Inferior parietal cortex (tissue), 1 donor: ENCODE measurements at regions not wholly inside any gene's neighbourhood (a gene's known extent, or its start where the extent isn't known, plus 50 kb on each side); places are given as distances from the start of the nearest gene placed in this dataset.
A peak's percentile ranks its signal among the peaks of the same experiment; 100 is the strongest.
"Not testable (repeated sequence)": the region's sequence is repeated elsewhere in the genome, so short reads cannot be mapped to it uniquely, and the experiment has no call there.

Experiments
- DNase-seq: peaks from one replicate; pipeline ENCODE4 v3.0.0-alpha.2; 2016; ENCODE audit errors: extremely low spot score

DNA sequence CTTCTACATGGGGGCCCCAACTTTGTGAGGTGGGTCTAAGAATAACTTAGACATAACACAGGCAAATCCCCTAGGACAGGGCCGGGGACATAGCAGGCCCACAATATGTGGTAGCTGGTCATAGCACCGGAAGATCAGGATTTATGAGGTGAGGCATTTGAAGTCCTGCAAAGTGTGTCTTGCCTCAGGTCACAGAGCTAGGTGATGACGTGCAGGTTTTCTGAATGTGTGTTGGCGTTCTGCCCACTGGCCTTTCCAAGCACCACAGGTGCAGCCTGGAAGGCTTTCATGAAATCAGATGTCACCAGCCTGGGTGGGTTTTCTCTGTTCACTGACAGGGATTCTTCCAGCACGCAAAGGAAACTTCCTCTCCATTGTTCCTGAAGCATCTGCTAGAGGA is 119.1 kb downstream of the LRATD1 start:
- DNase-seq: no peak

DNA sequence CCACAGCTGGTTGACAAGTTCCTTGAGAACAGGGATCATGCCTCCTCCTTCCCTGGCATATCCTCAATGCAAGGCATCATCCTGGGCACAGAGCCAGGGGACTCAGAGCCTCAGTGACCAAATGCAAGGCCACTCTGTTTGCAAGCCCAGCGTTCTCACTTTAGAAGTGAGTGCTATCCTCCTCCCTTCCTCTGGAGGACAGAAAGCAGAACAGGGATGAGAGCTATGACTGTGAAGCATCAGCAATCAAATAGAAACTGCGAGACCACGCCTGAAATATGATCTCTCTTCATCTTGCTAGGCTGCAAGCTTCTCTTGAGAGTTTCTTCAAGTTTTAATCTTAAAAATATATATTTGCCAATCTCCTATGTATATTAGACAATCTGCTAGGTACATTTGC is 119.8 kb downstream of the LRATD1 start:
- DNase-seq: no peak

DNA sequence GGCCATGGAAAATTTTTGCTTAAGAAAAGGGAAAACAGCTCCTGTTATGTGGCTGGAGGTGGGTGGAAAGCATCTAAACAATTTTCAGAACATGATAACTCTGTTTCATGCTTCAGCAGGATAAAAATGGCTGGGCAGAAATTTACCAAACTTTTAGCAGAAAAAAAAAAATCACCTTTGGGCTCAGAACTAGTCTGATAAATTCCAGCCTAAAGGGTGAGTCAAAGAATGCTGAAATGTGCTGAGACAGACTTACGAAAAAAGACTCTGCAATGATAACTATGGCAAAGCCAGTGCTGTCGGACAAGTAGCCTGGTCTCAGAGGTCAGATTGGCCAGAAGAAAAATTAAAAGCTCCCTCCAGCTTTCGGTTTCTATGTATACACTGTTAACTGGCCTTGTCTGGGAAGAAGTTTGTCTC is 123.6 kb downstream of the LRATD1 start:
- DNase-seq: no peak

DNA sequence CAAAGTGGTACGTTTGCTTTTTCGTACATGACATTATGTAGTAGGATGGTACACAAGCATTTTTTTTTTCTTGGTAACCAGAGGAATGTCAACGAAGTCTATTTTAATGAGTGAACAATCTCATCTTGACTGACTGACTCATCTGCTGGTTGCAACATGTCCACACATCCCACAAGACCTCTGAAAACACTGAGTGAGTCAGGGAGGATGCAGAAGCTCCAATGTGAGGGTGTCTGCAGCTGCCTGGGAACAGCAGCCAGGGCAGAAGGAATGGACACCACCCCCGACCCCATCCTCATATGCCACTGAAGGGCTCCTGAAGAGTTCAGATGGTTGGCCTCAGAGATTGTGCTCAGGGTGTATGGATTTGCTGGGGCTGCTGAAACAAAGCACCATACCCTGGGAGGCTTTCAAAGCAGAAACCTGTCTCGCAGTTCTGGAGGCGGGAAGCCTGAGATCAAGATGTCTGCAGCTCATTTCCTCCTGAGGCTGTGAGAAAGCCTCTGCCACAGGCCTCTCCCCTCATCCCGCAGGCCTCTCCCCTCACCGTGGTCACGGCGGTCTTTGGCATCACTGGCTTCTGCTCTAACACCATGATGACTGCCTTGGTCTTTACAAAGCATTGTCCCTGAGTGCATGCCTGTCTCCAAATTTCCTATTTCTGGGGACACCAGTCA is 124.6 kb downstream of the LRATD1 start:
- DNase-seq: peak; percentile 30

DNA sequence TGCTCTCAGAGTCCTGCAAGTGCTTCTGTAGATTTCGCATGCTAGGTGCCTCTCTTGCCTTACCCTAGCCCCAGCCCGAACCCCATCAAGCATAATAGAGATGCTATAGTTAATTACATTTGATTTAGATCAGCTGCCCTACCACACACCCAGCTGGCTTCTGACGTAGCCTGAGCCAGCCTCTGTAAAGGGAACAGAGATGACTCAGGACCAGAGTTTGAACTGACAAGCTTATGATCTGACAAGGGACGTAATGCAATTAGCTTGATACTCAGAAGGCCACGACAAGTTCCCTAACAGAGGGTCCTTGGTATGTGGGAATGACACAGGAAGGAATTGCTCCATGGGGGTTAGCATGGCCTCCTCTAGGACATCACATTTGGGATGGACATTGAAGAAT is 126.6 kb downstream of the LRATD1 start:
- DNase-seq: no peak

DNA sequence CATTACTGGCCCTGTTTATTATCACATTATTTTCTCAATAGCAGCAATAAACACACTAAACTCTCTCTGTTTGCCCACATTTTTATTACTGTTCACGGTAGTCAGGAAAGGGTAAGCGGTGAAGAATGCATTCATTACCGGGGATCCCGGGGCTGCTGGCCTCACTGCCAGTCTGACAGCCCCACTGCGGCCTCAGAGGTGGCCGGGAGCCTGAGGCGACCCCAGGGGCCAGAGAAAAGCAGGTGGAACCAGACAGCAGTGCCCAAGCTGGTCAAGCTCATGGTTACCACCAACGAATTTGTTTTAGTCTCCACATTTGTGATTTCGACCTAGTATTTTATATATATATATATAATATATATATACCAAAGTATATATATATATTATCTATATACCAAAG is 127.7 kb downstream of the LRATD1 start:
- DNase-seq: no peak

DNA sequence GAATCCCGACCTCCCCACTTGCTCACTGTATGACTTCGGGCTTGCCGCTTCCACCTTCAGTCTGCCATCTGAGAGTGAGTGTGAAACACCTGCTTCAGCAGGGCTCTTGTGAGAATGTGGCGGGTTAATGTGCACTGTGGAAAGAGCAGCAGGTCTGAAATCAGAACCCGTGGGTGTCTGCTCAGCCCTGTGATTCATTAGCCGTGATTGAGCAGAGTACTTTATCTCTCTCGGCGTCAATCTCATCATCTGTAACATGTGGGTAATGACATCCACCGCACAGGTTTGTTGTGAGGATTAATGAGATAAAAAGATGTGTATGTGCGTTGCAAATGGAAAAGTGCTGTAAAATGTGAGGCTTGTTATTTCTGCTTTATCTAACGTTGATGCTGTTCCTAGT is 128.6 kb downstream of the LRATD1 start:
- no peak for DNase-seq

DNA sequence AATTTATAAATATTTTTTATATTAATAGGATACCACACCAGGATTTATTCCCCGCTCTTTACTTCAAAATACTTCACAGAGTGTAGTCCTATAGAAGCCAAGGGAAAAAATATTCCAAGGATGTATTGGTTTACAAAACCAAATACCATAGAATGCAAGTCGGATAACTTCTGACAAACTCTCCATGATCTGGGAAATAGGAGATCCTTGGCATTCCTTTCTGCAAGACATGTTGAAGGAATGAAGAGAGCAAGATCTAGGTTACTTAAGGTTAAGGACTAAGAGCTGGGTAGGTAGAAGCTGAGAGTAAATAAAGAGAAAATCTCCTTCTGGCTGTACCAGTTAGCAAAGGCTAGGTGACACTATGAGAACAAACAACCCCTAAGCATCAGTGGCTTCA is 141.2 kb downstream of the LRATD1 start:
- DNase-seq: no peak

DNA sequence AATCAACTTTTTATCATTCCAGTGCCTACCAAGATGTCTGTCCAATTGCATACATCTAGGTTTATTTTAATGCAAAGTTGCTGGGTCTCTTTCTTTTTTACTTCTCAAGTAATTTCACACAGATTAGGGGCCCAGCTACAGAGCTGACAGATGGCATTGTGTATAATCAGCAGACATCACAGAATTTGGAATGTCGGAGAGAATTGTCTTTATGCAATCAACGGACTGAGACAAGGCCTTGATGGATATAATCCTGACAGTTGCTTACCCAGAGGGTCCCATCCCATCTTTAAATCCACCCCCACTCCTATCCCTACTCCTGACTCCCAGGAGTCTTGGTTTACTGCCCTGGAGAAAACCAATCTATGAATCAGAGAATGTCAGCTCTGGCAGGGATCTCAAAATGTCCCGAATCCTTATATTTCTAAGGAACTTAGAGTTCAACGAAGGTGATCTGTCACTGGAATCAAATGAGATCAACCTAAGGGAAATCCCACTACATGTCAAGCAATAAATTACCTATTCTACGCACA is 142.0 kb downstream of the LRATD1 start:
- no peak for DNase-seq

DNA sequence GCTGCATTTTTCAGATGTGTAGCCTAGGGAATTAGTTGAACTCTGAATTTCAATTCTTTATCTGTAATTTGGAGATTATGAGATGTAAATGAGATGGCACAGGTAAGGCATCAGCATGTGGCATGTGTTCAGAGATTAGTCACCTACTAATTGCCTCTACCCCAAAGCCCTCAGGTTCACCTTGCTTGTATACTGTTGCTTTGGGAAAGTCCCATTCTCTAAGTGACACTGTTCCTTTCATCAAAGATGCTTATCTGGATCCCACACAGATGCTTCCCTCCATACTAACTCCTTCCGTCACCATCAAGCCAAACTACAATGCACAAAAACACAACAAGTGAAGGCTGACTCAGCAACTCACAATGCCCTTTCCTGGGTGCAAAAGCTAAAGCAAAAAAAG is 143.7 kb downstream of the LRATD1 start:
- no peak for DNase-seq

DNA sequence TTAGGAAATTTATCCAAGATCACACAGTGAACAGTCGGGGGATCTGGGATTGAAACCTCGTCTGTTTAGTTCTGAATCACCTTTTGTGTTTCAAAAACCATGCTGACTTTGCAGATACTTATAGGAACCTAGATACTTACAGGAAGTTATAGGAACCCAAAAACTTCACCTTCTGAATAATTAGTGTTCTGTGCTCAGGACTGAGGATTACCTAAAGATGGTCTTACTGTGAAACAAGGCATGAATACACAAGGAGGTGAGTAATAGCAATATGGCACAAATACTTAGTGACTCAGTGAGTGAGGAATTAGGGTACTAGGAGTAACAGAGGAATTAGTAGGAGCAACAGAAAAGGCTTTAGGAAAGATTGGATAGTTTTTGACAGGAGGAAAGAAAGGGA is 145.5 kb downstream of the LRATD1 start:
- no peak for DNase-seq

DNA sequence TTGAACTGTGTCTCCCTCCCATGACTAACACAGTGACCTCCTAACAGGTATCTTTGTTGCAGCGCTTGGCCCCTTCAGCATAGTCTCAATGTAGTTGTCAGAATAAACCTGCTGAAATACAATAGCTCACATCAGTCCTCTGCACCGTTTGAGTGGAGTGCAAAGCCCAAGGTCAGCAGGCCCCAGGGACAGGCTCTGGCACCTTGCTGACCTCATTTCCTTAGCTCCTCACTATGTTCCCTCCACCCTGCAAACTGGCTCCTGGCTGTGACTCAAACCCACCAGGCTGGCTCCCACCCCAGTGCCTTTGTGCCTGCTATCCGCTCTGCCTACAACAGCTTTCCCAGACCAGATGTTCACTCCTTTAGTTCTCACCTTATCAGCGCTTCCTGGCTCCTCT is 146.7 kb downstream of the LRATD1 start:
- DNase-seq: no peak

DNA sequence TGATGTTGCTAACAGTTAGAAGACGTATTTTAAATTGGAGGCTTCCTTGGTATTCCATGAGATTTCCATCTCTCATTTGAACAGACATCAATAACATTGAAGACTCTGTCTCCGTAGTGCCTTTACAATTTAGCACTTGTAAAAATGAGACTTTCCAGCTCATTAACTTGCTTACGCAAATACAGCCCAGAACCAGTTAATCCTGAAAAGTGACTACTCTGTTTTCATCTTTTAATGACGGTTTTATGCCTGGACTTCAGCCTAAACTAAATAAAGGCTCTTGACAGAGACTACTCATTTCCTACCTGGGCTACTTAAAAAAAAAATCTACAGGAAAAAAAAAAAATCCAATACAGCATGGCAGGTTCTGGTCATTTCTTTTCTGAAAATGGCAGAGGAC is 148.6 kb downstream of the LRATD1 start:
- DNase-seq: no peak

DNA sequence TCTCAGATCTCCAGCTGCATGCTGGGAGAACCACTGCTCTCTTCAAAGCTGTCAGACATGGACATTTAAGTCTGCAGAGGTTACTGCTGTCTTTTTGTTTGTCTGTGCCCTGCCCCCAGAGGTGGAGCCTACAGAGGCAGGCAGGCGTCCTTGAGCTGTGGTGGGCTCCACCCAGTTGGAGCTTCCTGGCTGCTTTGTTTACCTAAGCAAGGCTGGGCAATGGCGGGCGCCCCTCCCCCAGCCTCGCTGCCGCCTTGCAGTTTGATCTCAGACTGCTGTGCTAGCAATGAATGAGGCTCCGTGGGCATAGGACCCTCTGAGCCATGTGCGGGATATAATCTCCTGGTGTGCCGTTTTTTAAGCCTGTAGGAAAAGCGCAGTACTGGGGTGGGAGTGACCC is 156.3 kb downstream of the LRATD1 start:
- not testable (repeated sequence) for DNase-seq

DNA sequence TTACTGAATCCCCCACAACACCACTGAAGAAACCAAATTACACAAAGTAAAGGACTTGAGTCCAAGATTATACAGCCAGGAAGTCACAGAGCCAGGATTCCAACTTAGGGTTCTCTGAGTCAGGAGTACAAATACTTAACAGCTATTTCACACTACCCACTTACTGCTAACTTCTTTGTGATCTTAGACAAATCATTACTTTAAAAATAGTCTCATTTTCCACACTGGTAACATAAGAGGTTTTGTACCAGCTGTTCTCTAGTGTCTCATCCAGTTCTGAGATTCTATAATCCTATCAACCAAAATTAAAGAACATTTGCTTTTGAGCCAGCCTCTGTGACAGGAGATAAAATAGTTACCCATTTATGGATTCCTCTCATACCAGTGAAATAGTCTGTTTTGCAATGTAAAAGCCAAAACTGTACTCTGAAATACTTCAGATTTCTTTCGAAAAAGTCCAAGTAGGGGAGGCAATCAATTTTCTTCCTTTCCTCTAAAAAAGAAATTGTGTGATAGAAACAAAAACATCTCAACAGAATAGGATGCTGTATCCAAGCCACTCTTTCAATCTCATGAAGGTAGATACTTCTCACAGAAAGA is 157.6 kb downstream of the LRATD1 start:
- DNase-seq: peak; percentile 60

DNA sequence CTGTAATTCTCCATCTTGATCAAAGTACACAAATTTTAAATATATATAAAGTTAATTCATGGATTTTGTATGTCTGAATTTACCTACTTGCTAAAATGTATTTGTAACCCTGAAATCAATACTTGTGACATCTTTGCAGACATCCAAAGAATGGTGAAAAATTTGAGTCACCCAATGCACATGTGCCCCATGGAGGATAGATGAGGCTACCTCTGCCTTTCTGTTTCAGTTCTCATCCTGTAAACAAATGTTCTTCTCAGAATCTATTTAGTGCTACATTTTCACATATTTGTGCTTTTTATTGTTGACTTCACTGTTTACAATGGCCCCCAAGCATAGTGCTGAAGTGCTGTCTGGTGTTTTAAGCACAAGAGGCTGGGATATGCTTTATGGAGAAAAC is 171.5 kb downstream of the LRATD1 start:
- DNase-seq: no peak

DNA sequence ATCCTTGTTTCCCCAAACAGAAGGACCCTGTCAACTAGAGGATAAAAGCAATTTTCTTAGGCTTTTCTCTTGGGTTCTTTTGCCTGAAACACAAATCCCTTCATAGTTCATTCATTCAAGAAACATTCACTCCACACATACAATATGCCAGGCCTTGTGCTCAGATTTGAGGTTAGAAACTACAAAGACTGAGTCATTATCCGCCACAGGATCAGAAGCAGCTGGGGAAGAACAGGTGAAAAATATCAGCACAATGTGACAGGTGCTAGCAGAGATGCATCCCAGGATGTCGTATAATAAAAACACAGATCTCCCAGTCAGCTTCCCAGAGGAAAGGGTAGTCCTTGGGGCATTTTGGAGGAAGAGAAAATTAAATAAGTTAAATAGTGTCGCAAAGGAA is 172.4 kb downstream of the LRATD1 start:
- DNase-seq: no peak

DNA sequence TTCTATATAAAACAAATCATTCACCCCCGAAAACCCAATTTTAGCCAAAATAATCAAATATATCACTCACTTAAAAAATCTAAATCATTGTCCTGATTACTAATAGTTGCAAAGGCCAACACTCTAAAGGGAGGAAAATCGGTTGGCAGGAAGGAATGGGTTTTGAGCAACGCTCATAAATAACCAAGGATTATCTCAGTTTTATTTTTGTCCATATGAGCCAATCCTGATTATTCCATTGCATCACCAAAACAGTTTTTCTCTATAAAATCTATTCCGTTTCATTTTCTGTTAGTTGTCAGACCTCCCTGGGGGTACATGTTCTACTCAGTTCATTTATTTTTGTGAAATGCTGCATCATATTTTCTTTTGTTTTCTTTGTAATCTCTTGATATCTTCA is 174.1 kb downstream of the LRATD1 start:
- DNase-seq: no peak

DNA sequence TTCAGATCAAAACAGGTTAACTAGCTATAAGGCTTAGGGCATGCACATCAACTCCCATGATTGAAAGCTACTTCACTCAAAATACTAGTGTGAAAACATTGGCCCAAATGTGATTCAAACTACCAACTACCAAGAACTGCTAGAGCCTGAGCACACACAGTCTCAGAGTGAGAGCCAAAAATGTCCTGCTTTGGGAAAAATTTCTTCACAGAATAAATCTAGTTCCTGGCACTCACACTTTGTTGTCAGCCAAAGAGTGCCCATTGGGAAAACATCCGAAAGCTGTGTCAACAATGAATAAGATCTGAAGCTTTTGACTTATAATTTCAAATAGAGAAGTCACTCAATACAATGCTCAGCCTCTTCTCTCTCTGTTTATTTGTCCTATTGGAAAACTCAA is 182.7 kb downstream of the LRATD1 start:
- peak; percentile 50 for DNase-seq

DNA sequence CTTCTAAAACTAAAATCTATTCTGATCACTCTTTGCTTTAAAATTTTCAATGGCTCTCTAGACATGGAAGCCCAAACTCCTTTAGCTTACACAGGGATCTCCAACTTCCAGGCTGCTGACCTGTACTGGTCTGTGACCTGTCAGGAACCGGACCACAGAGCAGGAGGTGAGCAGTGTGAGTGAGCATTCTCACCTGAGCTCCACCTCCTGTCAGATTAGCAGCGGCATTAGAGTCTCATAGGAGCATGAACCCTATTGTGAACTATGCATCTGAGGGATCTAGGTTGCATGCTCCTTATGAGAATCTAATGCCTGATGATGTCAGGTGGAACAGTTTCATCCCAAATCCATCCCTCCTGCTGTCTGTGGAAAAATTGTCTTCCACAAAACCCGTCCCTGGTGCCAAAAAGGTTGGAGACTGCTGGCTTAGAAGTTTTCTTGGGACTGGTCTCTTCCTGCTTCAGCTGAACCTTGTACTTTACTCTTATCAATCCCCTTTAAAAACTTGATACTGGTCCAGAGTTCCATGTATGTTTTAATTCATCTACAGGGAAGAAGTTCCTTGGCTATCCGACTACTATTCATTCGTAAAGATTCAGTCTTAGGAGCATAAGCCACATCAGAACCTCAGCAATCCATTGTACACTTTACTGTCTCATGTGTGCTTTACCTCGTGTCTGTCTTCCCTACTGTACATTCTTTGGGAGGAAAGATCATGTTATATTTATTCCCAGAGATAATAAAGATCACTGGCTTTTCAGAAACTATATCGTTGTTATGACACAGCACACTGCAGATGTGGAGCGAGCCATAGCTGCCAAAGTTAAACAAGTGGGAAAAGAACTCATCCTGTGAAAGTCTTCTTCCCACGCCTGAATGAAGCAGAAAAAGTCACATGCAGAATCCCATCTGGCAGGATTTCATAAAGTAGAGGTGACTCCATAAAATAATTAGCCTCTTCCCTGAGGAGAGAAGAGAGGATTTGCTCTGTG is 183.8 kb downstream of the LRATD1 start:
- peak; percentile 27 for DNase-seq

DNA sequence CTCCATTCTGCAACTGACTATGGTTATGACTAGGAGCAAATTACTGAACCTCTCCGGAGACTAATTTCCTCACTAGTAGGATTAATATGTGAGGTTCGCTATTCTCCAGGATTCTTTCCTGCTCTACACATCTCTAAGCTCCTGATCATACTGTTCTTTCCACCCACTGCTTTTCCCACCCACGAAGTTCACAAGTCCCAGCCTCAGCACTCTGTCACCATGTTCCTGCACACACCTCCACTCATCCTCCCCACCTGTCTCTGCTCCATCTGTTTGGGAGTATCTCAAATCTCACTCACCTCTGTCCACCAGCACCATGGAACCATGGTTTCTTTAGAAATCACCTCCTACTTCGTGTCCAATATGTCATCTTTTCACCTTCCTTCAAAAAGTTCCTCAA is 185.3 kb downstream of the LRATD1 start:
- DNase-seq: no peak

DNA sequence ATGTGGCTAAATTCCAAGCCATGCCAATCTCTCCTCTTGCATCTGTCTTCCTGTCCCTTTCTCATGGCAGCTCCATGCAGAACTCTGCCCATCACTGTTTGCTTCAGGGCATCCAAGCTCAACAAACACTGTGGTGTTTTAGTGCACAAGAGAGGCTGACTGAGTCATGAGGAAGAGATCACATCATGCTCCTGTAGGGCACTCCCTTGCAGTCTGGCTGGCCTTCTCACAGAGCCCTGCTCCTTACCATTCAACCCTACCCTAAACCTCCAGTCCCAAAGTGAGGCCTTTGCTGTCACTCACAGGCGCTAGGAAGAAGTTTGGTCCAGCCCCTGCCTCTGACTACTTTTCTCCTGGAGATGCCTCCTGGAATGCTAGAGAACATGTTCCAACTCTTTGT is 194.0 kb downstream of the LRATD1 start:
- DNase-seq: no peak
